Spleen (tissue), 11 donors: ENCODE measurements at regions not wholly inside any gene's neighbourhood (a gene's known extent, or its start where the extent isn't known, plus 50 kb on each side); places are given as distances from the start of the nearest gene placed in this dataset.

Experiments used
- DNase-seq: peaks from one replicate; pipeline ENCODE4 v3.0.0-alpha.2; 2020
- H3K27ac ChIP-seq, 8 donors: fragments of 200-600 bp; sonication (generic) in 7 of 8; 1 replicate in 4 of 8; 2 replicates in 4 of 8; pipeline versions ENCODE4 v1.5.0 to v1.8.0; 2016 to 2021; ENCODE audit warnings: inconsistent platforms in 4 of 8, mild to moderate bottlenecking in 4 of 8, moderate library complexity in 1 of 8
- H3K27me3 ChIP-seq, 7 donors: fragments of 200-600 bp; sonication (generic) in 6 of 7; replicated peaks in 1 of 7; 1 replicate in 4 of 7; 2 replicates in 3 of 7; pipeline versions ENCODE4 v1.5.0 to v1.8.0; 2016 to 2021; ENCODE audit warnings: inconsistent platforms in 3 of 7, mild to moderate bottlenecking in 1 of 7
- H3K36me3 ChIP-seq, 6 donors: fragments of 200-600 bp; sonication (generic) in 5 of 6; 1 replicate in 4 of 6; 2 replicates in 2 of 6; pipeline versions ENCODE4 v1.5.0 to v1.8.0; 2016 to 2021; ENCODE audit warnings: inconsistent platforms in 2 of 6
- H3K4me1 ChIP-seq, 6 donors: fragments of 200-600 bp; sonication (generic) in 5 of 6; 1 replicate in 3 of 6; 2 replicates in 3 of 6; pipeline versions ENCODE4 v1.5.0 to v1.8.0; 2016 to 2021; ENCODE audit warnings: inconsistent platforms in 3 of 6
- H3K4me3 ChIP-seq, 8 donors: fragments of 200-600 bp; sonication (generic) in 7 of 8; 1 replicate in 4 of 8; 2 replicates in 4 of 8; pipeline versions ENCODE4 v1.5.0 to v1.8.0; 2016 to 2021; ENCODE audit warnings: inconsistent platforms in 4 of 8, mild to moderate bottlenecking in 4 of 8, moderate library complexity in 2 of 8
- H3K9me3 ChIP-seq, 8 donors: fragments of 200-600 bp; sonication (generic) in 7 of 8; 1 replicate in 4 of 8; 2 replicates in 4 of 8; pipeline versions ENCODE4 v1.5.0 to v1.8.0; 2016 to 2021; ENCODE audit warnings: inconsistent platforms in 4 of 8
- CTCF ChIP-seq, 11 experiments: fragments of 200-600 bp in 7 of 11; fragments of 450-650 bp in 4 of 11; sonication (generic) in 4 of 11; IDR thresholded peaks in 8 of 11; conservative IDR thresholded peaks in 3 of 11; 1 replicate in 7 of 11; 2 replicates in 4 of 11; pipeline versions ENCODE4 v1.4.0 to v1.8.0; 2016 to 2021; ENCODE audit warnings: antibody characterized with exemption in 11 of 11, inconsistent platforms in 4 of 11, mild to moderate bottlenecking in 1 of 11
- POLR2A ChIP-seq, 3 donors: fragments of 450-650 bp; IDR thresholded peaks; one replicate each; pipeline ENCODE4 v1.5.1; 2017; ENCODE audit warnings: antibody characterized with exemption in 3 of 3, mild to moderate bottlenecking in 1 of 3
- POLR2AphosphoS5 ChIP-seq, 3 donors: sonication (generic); formaldehyde crosslinking; IDR thresholded peaks; one replicate each; pipeline ENCODE4 v1.5.1; 2017; ENCODE audit warnings: antibody characterized with exemption in 3 of 3
- WGBS, 5 donors: extraction: QIAGEN DNeasy Blood & Tissue Kit in 3 of 5; methylation state at CpG; one replicate each; pipeline versions ENCODE4 v1.1.5 to v1.1.7; 2013 to 2018; 5-methylcytosine and 5-hydroxymethylcytosine counted together
- intact Hi-C: fragments of 100-400 bp; cut with DNase I; formaldehyde crosslinking; loops from one replicate; pipeline ENCODE4 v1.15.0; 2023; ENCODE audit warnings: low total_unique reads
- donor health status: healthy with polysubstance abuse.
- donor health status: DM: no; HTN: no; CAD: no; lungs with moderate emphysema.
- donor health status: DM: no; HTN: no; CAD: no.
- donor health status: Bipolar disorder and iron deficiency.
- donor health status: healthy.
- donor health status: DM: no; HTN: no; CAD: no.
- donor health status: DM: yes; HTN: yes; CAD: no.

GRCh38 chr5:24045046-24045445 is 537.6 kb downstream of the PRDM9 start:
- no peak overlapping the region for H3K4me3 ChIP-seq
- intact Hi-C loops, result no loop called here
- no peak overlapping the region for H3K27ac ChIP-seq
- no peaks in the 10 kb centered on the region for H3K36me3 ChIP-seq
- peaks cover 0 to 19% (median 0%) of the 10 kb centered on the region in 8 donors for H3K9me3 ChIP-seq
- TF ChIP-seq POLR2A (IDR thresholded peaks at IDR 0.05), result no peak
- TF ChIP-seq POLR2AphosphoS5 (IDR thresholded peaks at IDR 0.05), result no peak
- no peak for TF ChIP-seq CTCF (IDR thresholded peaks at IDR 0.05 in 8 of 11, conservative IDR thresholded peaks at IDR 0.05 in 3 of 11)
- H3K4me1 ChIP-seq, result no peaks in the 10 kb centered on the region
- DNase-seq, result no peak
- H3K27me3 ChIP-seq, result no peaks in the 10 kb centered on the region

- 75 to 85% (median 77%) methylated on average over 2 of the region's 2 CpGs for WGBS, 5 donors
- Histone ChIP-seq H3K9me3 (peaks cover 0 to 31% (median 11%) of the 10 kb centered on the region in 8 donors), H3K27me3 (no peaks in the 10 kb centered on the region), H3K36me3 (no peaks in the 10 kb centered on the region), H3K27ac (no peak overlapping the region), H3K4me3 (no peak overlapping the region), H3K4me1 (no peaks in the 10 kb centered on the region)
- no peak for DNase-seq
- TF ChIP-seq POLR2AphosphoS5 (IDR thresholded peaks at IDR 0.05), result no peak
- no peak for TF ChIP-seq POLR2A (IDR thresholded peaks at IDR 0.05)
- no peak for TF ChIP-seq CTCF (IDR thresholded peaks at IDR 0.05 in 8 of 11, conservative IDR thresholded peaks at IDR 0.05 in 3 of 11)
- intact Hi-C loops, result no loop called here
Observed at GRCh38 chr5:24053737-24054136, 546.3 kb downstream of the PRDM9 start.

- TF ChIP-seq CTCF (IDR thresholded peaks at IDR 0.05 in 8 of 11, conservative IDR thresholded peaks at IDR 0.05 in 3 of 11), result no peak
- no peak for TF ChIP-seq POLR2A (IDR thresholded peaks at IDR 0.05)
- no peak for TF ChIP-seq POLR2AphosphoS5 (IDR thresholded peaks at IDR 0.05)
- intact Hi-C loops, result no loop called here
- H3K27ac ChIP-seq, result no peak overlapping the region
- peaks cover 0 to 20% (median 4%) of the 10 kb centered on the region in 8 donors for H3K9me3 ChIP-seq
- H3K4me1 ChIP-seq, result no peaks in the 10 kb centered on the region
- no peaks in the 10 kb centered on the region for H3K27me3 ChIP-seq
- no peaks in the 10 kb centered on the region for H3K36me3 ChIP-seq
- no peak overlapping the region for H3K4me3 ChIP-seq
- WGBS, 5 donors, result 69 to 84% (median 81%) methylated on average over 2 of the region's 2 CpGs
- DNase-seq, result no peak
Observed at GRCh38 chr5:24059006-24059405, 551.6 kb downstream of the PRDM9 start.

GRCh38 chr5:24059716-24060115 is 552.3 kb downstream of the PRDM9 start:
- intact Hi-C loops, result no loop called here
- H3K27me3 ChIP-seq, result no peaks in the 10 kb centered on the region
- 80 to 90% (median 85%) methylated on average over 4 of the region's 4 CpGs for WGBS, 5 donors
- H3K4me3 ChIP-seq, result no peak overlapping the region
- H3K9me3 ChIP-seq, result peaks cover 0 to 20% (median 4%) of the 10 kb centered on the region in 8 donors
- H3K27ac ChIP-seq, result no peak overlapping the region
- no peaks in the 10 kb centered on the region for H3K36me3 ChIP-seq
- H3K4me1 ChIP-seq, result no peaks in the 10 kb centered on the region
- no peak for TF ChIP-seq POLR2AphosphoS5 (IDR thresholded peaks at IDR 0.05)
- TF ChIP-seq CTCF (IDR thresholded peaks at IDR 0.05 in 8 of 11, conservative IDR thresholded peaks at IDR 0.05 in 3 of 11), result no peak
- no peak for TF ChIP-seq POLR2A (IDR thresholded peaks at IDR 0.05)
- DNase-seq, result no peak
